Urinary bladder (tissue), 3 donors: ENCODE measurements at regions not wholly inside any gene's neighbourhood (a gene's known extent, or its start where the extent isn't known, plus 50 kb on each side); places are given as distances from the start of the nearest gene placed in this dataset.

Experiments used
- DNase-seq: peaks from one replicate; pipeline ENCODE4 v3.0.0-alpha.2; 2015; ENCODE audit errors: extremely low spot score
- H3K27ac ChIP-seq: one replicate; pipeline ENCODE4 v1.5.1; 2013; ENCODE audit warnings: low read depth, mild to moderate bottlenecking, moderate library complexity
- H3K36me3 ChIP-seq: one replicate; pipeline ENCODE4 v1.6.1; 2013; ENCODE audit warnings: mild to moderate bottlenecking, moderate library complexity; ENCODE audit not compliant: insufficient read depth
- H3K4me1 ChIP-seq: one replicate; pipeline ENCODE4 v1.6.1; 2013; ENCODE audit warnings: mild to moderate bottlenecking, moderate library complexity; ENCODE audit not compliant: insufficient read depth
- H3K4me3 ChIP-seq: one replicate; pipeline ENCODE4 v1.5.1; 2013; ENCODE audit warnings: low read depth, low read length
- WGBS: extraction: QIAGEN DNeasy Blood & Tissue Kit; methylation state at CpG from one replicate; pipeline ENCODE4 v1.1.7; 2013; 5-methylcytosine and 5-hydroxymethylcytosine counted together
- donor health status: healthy with polysubstance abuse.
- donor health status: healthy.

- H3K4me1 ChIP-seq = no peaks in the 10 kb centered on the region
- no peak overlapping the region for H3K4me3 ChIP-seq
- no peak for DNase-seq
- H3K27ac ChIP-seq = no peak overlapping the region
- no peaks in the 10 kb centered on the region for H3K36me3 ChIP-seq
- 37% methylated on average over 12 of the region's 12 CpGs for WGBS
Measured at GRCh38 chr15:89421219-89421618, 75.2 kb downstream of the RHCG start.

DNA sequence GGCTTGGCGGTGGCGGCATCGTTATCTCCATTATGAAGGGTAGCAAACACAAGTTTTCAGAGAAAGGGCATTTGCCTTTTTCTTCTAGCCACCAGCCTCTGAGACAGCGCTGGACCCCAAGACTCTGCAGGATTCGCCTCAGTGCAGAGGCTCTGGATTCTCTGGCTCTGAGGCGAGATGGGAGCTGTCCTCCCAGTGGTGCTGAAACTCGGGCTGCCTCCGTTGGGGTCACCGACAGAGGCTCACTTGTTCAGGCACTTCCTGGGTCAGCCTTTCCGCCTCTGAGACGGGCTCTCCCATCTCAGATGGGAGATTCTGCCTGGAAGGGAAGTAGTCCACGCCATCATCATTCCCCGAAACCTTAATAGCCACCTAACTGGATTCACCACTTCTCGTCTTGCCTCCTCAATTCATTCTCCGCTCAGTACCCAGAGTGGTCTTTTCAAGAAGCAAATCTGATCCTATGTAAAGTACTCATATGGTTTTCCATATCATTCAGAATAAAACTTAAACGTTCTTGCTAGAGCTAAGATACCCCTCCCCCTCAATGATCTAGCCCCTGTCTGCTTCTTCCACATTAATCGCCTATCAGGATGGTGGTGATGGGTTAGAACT is 76.9 kb downstream of the RHCG start:
- Histone ChIP-seq H3K4me3 (no peak overlapping the region), H3K4me1 (no peaks in the 10 kb centered on the region), H3K36me3 (no peaks in the 10 kb centered on the region), H3K27ac (no peak overlapping the region)
- no peak for DNase-seq
- 16% methylated on average over 17 of the region's 17 CpGs for WGBS

- Histone ChIP-seq H3K4me3 (no peak overlapping the region), H3K4me1 (no peaks in the 10 kb centered on the region), H3K36me3 (no peaks in the 10 kb centered on the region), H3K27ac (no peak overlapping the region)
- no peak for DNase-seq
- 31% methylated on average over 22 of the region's 22 CpGs for WGBS
Measured at GRCh38 chr15:89417206-89417725, 79.1 kb downstream of the RHCG start.

DNA sequence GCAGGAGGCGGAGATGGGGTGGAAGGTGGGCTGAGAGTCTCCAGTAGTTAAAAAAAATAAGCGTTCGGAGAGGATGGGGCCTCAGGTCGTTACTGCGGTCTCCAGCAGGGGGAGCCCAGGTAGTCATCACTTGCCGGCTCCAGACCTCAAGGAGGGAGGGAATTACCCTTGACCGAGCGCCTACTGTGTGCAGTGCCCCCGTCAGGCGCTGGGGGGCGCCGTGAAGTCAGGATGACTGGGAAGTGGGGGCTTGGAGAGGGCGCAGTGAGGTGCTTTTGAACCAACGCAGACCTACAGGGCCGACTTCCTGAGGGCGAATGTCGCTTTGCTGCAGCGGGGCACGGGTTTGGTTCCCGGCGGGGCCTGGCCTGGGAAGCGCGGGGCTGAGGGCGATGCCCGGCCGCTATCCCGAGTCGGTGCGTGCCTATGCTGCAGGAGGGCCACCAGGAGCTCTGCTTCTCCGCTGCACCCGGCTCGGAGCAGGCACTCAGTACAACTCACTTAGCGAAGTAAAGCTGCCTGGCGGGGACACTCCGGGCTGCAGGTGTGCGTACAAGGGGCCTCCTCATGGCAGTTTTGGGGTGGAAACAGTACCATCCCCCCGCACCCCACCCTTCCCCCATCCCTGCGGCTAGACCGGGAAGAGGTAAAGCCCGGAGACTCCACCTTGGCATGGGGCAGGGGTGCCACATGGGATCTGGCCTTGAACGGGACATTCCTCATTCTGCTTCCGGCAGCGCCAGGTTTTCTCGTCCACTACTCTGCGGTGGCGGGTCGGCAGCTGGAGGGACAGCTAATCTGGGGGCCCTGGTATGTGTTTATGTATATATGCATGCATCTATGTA is 79.8 kb downstream of the RHCG start:
- WGBS = 5% methylated on average over 47 of the region's 47 CpGs
- no peak for DNase-seq
- H3K27ac ChIP-seq = no peak overlapping the region
- H3K4me1 ChIP-seq = no peaks in the 10 kb centered on the region
- H3K36me3 ChIP-seq = no peaks in the 10 kb centered on the region
- no peak overlapping the region for H3K4me3 ChIP-seq

GRCh38 chr15:89414571-89414970 is 79.9 kb upstream of the POLG start:
- no peaks in the 10 kb centered on the region for H3K4me1 ChIP-seq
- no peaks in the 10 kb centered on the region for H3K36me3 ChIP-seq
- H3K4me3 ChIP-seq = no peak overlapping the region
- H3K27ac ChIP-seq = no peak overlapping the region
- 75% methylated on average over 3 of the region's 3 CpGs for WGBS
- DNase-seq = no peak

DNA sequence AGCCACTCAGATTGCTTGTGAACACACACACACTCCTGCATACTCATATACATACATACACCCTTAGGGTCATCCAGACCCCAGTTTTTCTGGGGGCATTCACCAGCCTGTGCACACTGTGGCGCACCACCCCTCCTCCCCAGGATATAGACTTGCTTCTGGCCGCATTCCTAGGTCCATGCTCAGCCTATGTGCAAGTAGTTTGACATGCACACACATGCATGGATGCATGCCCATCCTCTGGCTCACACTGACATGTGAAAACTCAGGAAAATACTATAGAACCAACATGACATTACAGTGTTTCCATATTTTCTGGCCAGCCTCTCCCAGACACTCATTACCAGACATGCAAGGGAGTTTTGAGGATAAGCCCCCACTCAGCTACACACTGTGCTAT is 79.3 kb upstream of the POLG start:
- Histone ChIP-seq H3K4me1 (no peaks in the 10 kb centered on the region), H3K4me3 (no peak overlapping the region), H3K27ac (no peak overlapping the region), H3K36me3 (no peaks in the 10 kb centered on the region)
- DNase-seq = no peak
- 54% methylated on average over 2 of the region's 2 CpGs for WGBS

- no peak for DNase-seq
- Histone ChIP-seq H3K4me1 (no peaks in the 10 kb centered on the region), H3K36me3 (no peaks in the 10 kb centered on the region), H3K27ac (no peak overlapping the region), H3K4me3 (no peak overlapping the region)
- 8% methylated on average over 11 of the region's 11 CpGs for WGBS
Measured at GRCh38 chr15:89412905-89413411, 78.3 kb upstream of the POLG start.

GRCh38 chr15:89410039-89410435 is 75.4 kb upstream of the POLG start:
- no peak for DNase-seq
- Histone ChIP-seq H3K36me3 (no peaks in the 10 kb centered on the region), H3K4me1 (no peaks in the 10 kb centered on the region), H3K4me3 (no peak overlapping the region), H3K27ac (no peak overlapping the region)
- 20% methylated on average over 19 of the region's 19 CpGs for WGBS

- Histone ChIP-seq H3K4me1 (no peaks in the 10 kb centered on the region), H3K4me3 (peak overlapping the region; percentile 18), H3K36me3 (no peaks in the 10 kb centered on the region), H3K27ac (no peak overlapping the region)
- 7% methylated on average over 56 of the region's 56 CpGs for WGBS
- DNase-seq = no peak
Measured at GRCh38 chr15:89409184-89410038, 74.8 kb upstream of the POLG start.

DNA sequence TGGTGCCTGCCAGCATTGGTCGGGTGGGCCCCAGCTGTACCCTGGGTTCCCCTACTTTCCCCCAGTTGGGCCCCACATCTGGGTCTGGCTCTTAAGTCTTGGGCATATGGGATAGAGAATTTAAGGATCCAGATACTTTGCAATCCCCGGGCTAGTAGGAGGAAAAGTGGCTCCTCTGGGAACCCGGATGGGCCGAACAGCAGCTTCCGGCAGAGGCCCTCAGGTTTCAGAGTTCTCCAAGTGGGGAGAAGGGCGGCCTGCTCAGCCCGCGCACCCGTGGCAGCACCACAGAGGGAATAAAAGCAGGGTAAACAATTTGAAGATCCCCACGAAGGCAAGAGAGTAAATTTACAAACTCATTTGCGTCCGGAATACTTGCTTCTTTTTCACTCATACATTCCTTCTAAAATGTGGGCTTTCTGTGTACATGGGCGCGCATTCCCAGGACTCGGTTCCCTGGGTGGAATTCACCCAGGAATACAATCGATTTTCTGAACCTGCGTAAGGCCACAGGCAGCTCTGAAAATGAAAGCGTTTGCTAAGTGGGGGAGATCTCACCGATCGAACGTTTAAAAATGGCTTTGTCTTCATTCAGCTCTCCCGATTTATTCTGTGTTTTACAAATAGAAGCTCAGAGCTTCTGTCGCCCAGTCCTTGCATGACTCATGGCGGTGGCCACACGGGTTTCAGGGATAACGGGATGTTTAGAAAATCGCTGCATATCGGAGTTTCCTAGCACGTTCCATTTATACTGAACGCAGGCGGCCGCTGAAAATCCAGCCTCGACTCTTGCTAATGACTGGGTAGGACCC is 74.0 kb upstream of the POLG start:
- H3K4me3 ChIP-seq = peak overlapping the region; percentile 18
- no peaks in the 10 kb centered on the region for H3K36me3 ChIP-seq
- H3K27ac ChIP-seq = no peak overlapping the region
- H3K4me1 ChIP-seq = no peaks in the 10 kb centered on the region
- 8% methylated on average over 33 of the region's 33 CpGs for WGBS
- DNase-seq = no peak

- no peaks in the 10 kb centered on the region for H3K4me1 ChIP-seq
- H3K36me3 ChIP-seq = no peaks in the 10 kb centered on the region
- 2% methylated on average over 46 of the region's 46 CpGs for WGBS
- DNase-seq = no peak
- no peak overlapping the region for H3K27ac ChIP-seq
- no peak overlapping the region for H3K4me3 ChIP-seq
Measured at GRCh38 chr15:89406940-89407607, 72.5 kb upstream of the POLG start.

GRCh38 chr15:89406218-89406939 is 71.8 kb upstream of the POLG start:
- Histone ChIP-seq H3K27ac (no peak overlapping the region), H3K36me3 (no peaks in the 10 kb centered on the region), H3K4me1 (no peaks in the 10 kb centered on the region), H3K4me3 (no peak overlapping the region)
- 6% methylated on average over 45 of the region's 45 CpGs for WGBS
- DNase-seq = no peak
